ENCODE measurements at regions not wholly inside any gene's neighbourhood (a gene's known extent, or its start where the extent isn't known, plus 50 kb on each side); places are given as distances from the start of the nearest gene placed in this dataset.

GRCh38 chr6:123716506-123716905 is 79.8 kb upstream of the TRDN start:
- no peaks in the 10 kb centered on the region for H3K36me3 ChIP-seq
- no peak for DNase-seq
- intact Hi-C loops (cut with DNase I) = loop anchor here (10.0 kb wide), 1 partner anchor 302 kb away; no protein-coding TSS in a partner anchor
- H3K9me3 ChIP-seq = no peaks in the 10 kb centered on the region
- 39 to 53% methylated on average over 3 of the region's 3 CpGs for WGBS, 2 donors
- TF ChIP-seq POLR2A (IDR thresholded peaks at IDR 0.05) = no peak
- TF ChIP-seq CTCF (IDR thresholded peaks at IDR 0.05) = no peak
- H3K27me3 ChIP-seq = peaks cover 0 to 3% (median 0%) of the 10 kb centered on the region in 4 donors
- H3K4me3 ChIP-seq = no peak overlapping the region
- no peaks in the 10 kb centered on the region for H3K4me1 ChIP-seq
- no peak overlapping the region for H3K27ac ChIP-seq

- peaks cover 0 to 3% (median 0%) of the 10 kb centered on the region in 4 donors for H3K27me3 ChIP-seq
- WGBS, 2 donors = 56 to 60% methylated on average over 7 of the region's 7 CpGs
- intact Hi-C loops (cut with DNase I) = loop anchor here (10.0 kb wide), 1 partner anchor 300 kb away; no protein-coding TSS in a partner anchor
- H3K4me1 ChIP-seq = no peaks in the 10 kb centered on the region
- no peaks in the 10 kb centered on the region for H3K9me3 ChIP-seq
- H3K4me3 ChIP-seq = no peak overlapping the region
- TF ChIP-seq POLR2A (IDR thresholded peaks at IDR 0.05) (no peak), CTCF (IDR thresholded peaks at IDR 0.05) (peak in 5 of 6 experiments; percentile 33 to 58 (median 42))
- no peaks in the 10 kb centered on the region for H3K36me3 ChIP-seq
- no peak for DNase-seq
- H3K27ac ChIP-seq = no peak overlapping the region
These were observed 78.5 kb upstream of the TRDN start for GRCh38 chr6:123715006-123715863.

GRCh38 chr6:123712831-123713230 is 76.1 kb upstream of the TRDN start:
- no peak overlapping the region for H3K4me3 ChIP-seq
- DNase-seq = no peak
- H3K36me3 ChIP-seq = no peaks in the 10 kb centered on the region
- no peaks in the 10 kb centered on the region for H3K4me1 ChIP-seq
- H3K27ac ChIP-seq = no peak overlapping the region
- TF ChIP-seq POLR2A (IDR thresholded peaks at IDR 0.05) (no peak), CTCF (IDR thresholded peaks at IDR 0.05) (no peak)
- intact Hi-C loops (cut with DNase I) = loop anchor here (10.0 kb wide), 1 partner anchor 298 kb away; no protein-coding TSS in a partner anchor
- H3K27me3 ChIP-seq = no peaks in the 10 kb centered on the region
- 63 to 75% methylated on average over 3 of the region's 3 CpGs for WGBS, 2 donors
- no peaks in the 10 kb centered on the region for H3K9me3 ChIP-seq

- no peak overlapping the region for H3K4me3 ChIP-seq
- no peaks in the 10 kb centered on the region for H3K4me1 ChIP-seq
- WGBS, 2 donors = 80 to 85% methylated on average over 3 of the region's 3 CpGs
- no peak for TF ChIP-seq POLR2A (IDR thresholded peaks at IDR 0.05)
- TF ChIP-seq CTCF (IDR thresholded peaks at IDR 0.05) = no peak
- intact Hi-C loops (cut with DNase I) = no loop called here
- no peaks in the 10 kb centered on the region for H3K9me3 ChIP-seq
- no peaks in the 10 kb centered on the region for H3K36me3 ChIP-seq
- no peaks in the 10 kb centered on the region for H3K27me3 ChIP-seq
- H3K27ac ChIP-seq = no peak overlapping the region
- DNase-seq = no peak
These were observed 66.2 kb upstream of the TRDN start for GRCh38 chr6:123702943-123703342.

- 44 to 67% methylated on average over 1 of the region's 1 CpG for WGBS, 2 donors
- no peaks in the 10 kb centered on the region for H3K27me3 ChIP-seq
- no peak overlapping the region for H3K4me3 ChIP-seq
- no peaks in the 10 kb centered on the region for H3K4me1 ChIP-seq
- no peaks in the 10 kb centered on the region for H3K36me3 ChIP-seq
- TF ChIP-seq CTCF (IDR thresholded peaks at IDR 0.05) (no peak), POLR2A (IDR thresholded peaks at IDR 0.05) (no peak)
- DNase-seq = no peak
- intact Hi-C loops (cut with DNase I) = no loop called here
- no peak overlapping the region for H3K27ac ChIP-seq
- H3K9me3 ChIP-seq = no peaks in the 10 kb centered on the region
These were observed 51.1 kb upstream of the TRDN start for GRCh38 chr6:123687864-123688263.

Measured in esophagus squamous epithelium (tissue), 5 donors.